GM18508 (cell line): ENCODE measurements at regions not wholly inside any gene's neighbourhood (a gene's known extent, or its start where the extent isn't known, plus 50 kb on each side); places are given as distances from the start of the nearest gene placed in this dataset.

Experiments used
- ATAC-seq: cut with Tn5 transposase; IDR thresholded peaks from one replicate; pipeline ENCODE4 v1.9.1; 2021; ENCODE audit warnings: moderate number of reproducible peaks; ENCODE audit not compliant: insufficient read depth, unreplicated experiment

- no peak for ATAC-seq
Measured at GRCh38 chr7:46572691-46573090, 651.6 kb upstream of the IGFBP3 start.

GRCh38 chr7:46571996-46572395 is 650.9 kb upstream of the IGFBP3 start:
- ATAC-seq, result no peak

GRCh38 chr7:46569133-46569465 is 648.0 kb upstream of the IGFBP3 start:
- ATAC-seq, result no peak

GRCh38 chr7:46568420-46569132 is 647.5 kb upstream of the IGFBP3 start:
- ATAC-seq, result no peak

- ATAC-seq, result no peak
Measured at GRCh38 chr7:46567858-46568257, 646.8 kb upstream of the IGFBP3 start.

GRCh38 chr7:46566097-46566774 is 645.2 kb upstream of the IGFBP3 start:
- no peak for ATAC-seq

GRCh38 chr7:46565253-46566096 is 644.4 kb upstream of the IGFBP3 start:
- no peak for ATAC-seq

- no peak for ATAC-seq
Measured at GRCh38 chr7:46559194-46559832, 638.2 kb upstream of the IGFBP3 start.

GRCh38 chr7:46558482-46559193 is 637.6 kb upstream of the IGFBP3 start:
- ATAC-seq, result no peak

GRCh38 chr7:46557781-46558180 is 636.7 kb upstream of the IGFBP3 start:
- ATAC-seq, result no peak

GRCh38 chr7:46557295-46557711 is 636.2 kb upstream of the IGFBP3 start:
- no peak for ATAC-seq

- no peak for ATAC-seq
Measured at GRCh38 chr7:46554688-46555422, 633.8 kb upstream of the IGFBP3 start.

- ATAC-seq, result no peak
Measured at GRCh38 chr7:46551603-46552002, 630.5 kb upstream of the IGFBP3 start.

- ATAC-seq, result no peak
Measured at GRCh38 chr7:46550864-46551263, 629.8 kb upstream of the IGFBP3 start.

- ATAC-seq, result no peak
Measured at GRCh38 chr7:46549892-46550639, 629.0 kb upstream of the IGFBP3 start.

- ATAC-seq, result no peak
Measured at GRCh38 chr7:46549347-46549746, 628.3 kb upstream of the IGFBP3 start.

GRCh38 chr7:46547044-46547443 is 626.0 kb upstream of the IGFBP3 start:
- no peak for ATAC-seq

GRCh38 chr7:46545790-46546189 is 624.7 kb upstream of the IGFBP3 start:
- ATAC-seq, result no peak
